Uterus (tissue), 3 donors: ENCODE measurements at regions not wholly inside any gene's neighbourhood (a gene's known extent, or its start where the extent isn't known, plus 50 kb on each side); places are given as distances from the start of the nearest gene placed in this dataset.
"Not testable (repeated sequence)": the region's sequence is repeated elsewhere in the genome, so short reads cannot be mapped to it uniquely, and the experiment has no call there.

ENCODE experiments used
- DNase-seq, 2 donors: peaks; one replicate each; pipeline ENCODE4 v3.0.0-alpha.2; 2019 to 2020
- H3K27ac ChIP-seq, 2 donors: fragments of 200-600 bp; sonication (generic); 1 replicate in 1 of 2; 2 replicates in 1 of 2; pipeline ENCODE4 v1.5.1; 2016 to 2018
- H3K27me3 ChIP-seq, 2 donors: fragments of 200-600 bp; sonication (generic); one replicate each; pipeline ENCODE4 v1.5.1; 2018 to 2019; ENCODE audit warnings: control low read depth in 1 of 2
- H3K36me3 ChIP-seq, 2 donors: fragments of 200-600 bp; sonication (generic); one replicate each; pipeline ENCODE4 v1.5.1; 2019; ENCODE audit warnings: control low read depth in 1 of 2
- H3K4me1 ChIP-seq, 2 donors: fragments of 200-600 bp; sonication (generic); one replicate each; pipeline ENCODE4 v1.5.1; 2018 to 2019; ENCODE audit warnings: control low read depth in 1 of 2
- H3K4me3 ChIP-seq, 2 donors: fragments of 200-600 bp; sonication (generic); 1 replicate in 1 of 2; 2 replicates in 1 of 2; pipeline ENCODE4 v1.5.1; 2018 to 2019; ENCODE audit warnings: mild to moderate bottlenecking in 1 of 2
- H3K9me3 ChIP-seq, 2 donors: fragments of 200-600 bp; sonication (generic); one replicate each; pipeline ENCODE4 v1.5.1; 2019; ENCODE audit warnings: control low read depth in 1 of 2
- POLR2A ChIP-seq, 2 donors: fragments of 450-650 bp; IDR thresholded peaks; one replicate each; pipeline ENCODE4 v1.6.1; 2016; ENCODE audit warnings: antibody characterized with exemption in 2 of 2, mild to moderate bottlenecking in 1 of 2, moderate library complexity in 1 of 2
- intact Hi-C: fragments of 100-400 bp; cut with DNase I; formaldehyde crosslinking; loops from one replicate; pipeline ENCODE4 v1.15.1; 2023; ENCODE audit warnings: low total_unique reads
- TF ChIP-seq, protein P1 (sequence below), 4 experiments: fragments of 200-600 bp in 2 of 4; fragments of 450-650 bp in 2 of 4; sonication (generic) in 2 of 4; IDR thresholded peaks; one replicate each; pipeline ENCODE4 v1.5.1; 2016 to 2019; ENCODE audit warnings: antibody characterized with exemption in 4 of 4, mild to moderate bottlenecking in 2 of 4, moderate library complexity in 1 of 4
- donor health status: DM: yes; HTN: yes; CAD: no.

GRCh38 chr17:68097161-68097805, 61.7 kb downstream of the KPNA2 start:
- TF ChIP-seq, protein P1, sequence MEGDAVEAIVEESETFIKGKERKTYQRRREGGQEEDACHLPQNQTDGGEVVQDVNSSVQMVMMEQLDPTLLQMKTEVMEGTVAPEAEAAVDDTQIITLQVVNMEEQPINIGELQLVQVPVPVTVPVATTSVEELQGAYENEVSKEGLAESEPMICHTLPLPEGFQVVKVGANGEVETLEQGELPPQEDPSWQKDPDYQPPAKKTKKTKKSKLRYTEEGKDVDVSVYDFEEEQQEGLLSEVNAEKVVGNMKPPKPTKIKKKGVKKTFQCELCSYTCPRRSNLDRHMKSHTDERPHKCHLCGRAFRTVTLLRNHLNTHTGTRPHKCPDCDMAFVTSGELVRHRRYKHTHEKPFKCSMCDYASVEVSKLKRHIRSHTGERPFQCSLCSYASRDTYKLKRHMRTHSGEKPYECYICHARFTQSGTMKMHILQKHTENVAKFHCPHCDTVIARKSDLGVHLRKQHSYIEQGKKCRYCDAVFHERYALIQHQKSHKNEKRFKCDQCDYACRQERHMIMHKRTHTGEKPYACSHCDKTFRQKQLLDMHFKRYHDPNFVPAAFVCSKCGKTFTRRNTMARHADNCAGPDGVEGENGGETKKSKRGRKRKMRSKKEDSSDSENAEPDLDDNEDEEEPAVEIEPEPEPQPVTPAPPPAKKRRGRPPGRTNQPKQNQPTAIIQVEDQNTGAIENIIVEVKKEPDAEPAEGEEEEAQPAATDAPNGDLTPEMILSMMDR (IDR thresholded peaks at IDR 0.05): no peak
- no peak for TF ChIP-seq POLR2A (IDR thresholded peaks at IDR 0.05)
- Histone ChIP-seq H3K36me3 (no peaks in the 10 kb centered on the region), H3K27me3 (no peaks in the 10 kb centered on the region), H3K4me3 (no peak overlapping the region), H3K27ac (no peak overlapping the region), H3K9me3 (no peaks in the 10 kb centered on the region), H3K4me1 (no peaks in the 10 kb centered on the region)
- DNase-seq: no peak
- intact Hi-C loops: no loop called here

- H3K4me3 ChIP-seq, H3K27ac ChIP-seq, H3K27me3 ChIP-seq, intact Hi-C loops, H3K4me1 ChIP-seq, H3K9me3 ChIP-seq, H3K36me3 ChIP-seq, DNase-seq: not testable (repeated sequence)
These were observed 63.8 kb downstream of the KPNA2 start for GRCh38 chr17:68099341-68099753.

DNA sequence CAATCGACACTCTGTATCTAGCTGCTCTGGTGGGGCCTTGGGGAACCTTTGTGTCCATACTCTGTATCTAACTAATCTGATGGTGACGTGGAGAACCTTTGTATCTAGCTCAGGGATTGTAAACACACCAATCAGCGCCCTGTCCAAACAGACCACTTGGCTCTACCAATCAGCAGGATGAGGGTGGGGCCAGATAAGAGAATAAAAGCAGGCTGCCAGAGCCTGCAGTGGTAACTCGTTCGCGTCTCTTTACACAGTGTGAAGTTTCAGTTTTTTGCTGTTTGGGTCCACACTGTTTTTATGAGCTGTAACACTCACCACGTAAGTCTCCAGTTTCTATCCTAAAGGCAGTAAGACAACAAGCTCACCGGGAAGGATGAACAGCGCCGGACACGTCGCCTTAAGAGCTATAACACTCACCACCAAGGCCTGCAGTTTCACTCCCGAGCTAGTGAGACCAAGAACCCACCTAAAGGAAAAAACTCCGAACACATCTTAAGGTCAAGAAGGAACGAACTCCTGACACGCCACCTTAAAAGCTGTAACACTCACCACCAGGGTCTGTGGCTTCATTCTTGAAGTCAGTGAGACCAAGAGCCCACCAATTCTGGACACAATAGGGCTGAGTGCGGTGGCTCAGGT, 64.6 kb downstream of the KPNA2 start:
- Histone ChIP-seq H3K27ac (peak overlapping the region in 1 of 2 donors; percentile 92), H3K4me1 (peaks cover 0 to 6% of the 10 kb centered on the region in 2 donors), H3K27me3 (no peaks in the 10 kb centered on the region), H3K4me3 (no peak overlapping the region), H3K36me3 (no peaks in the 10 kb centered on the region), H3K9me3 (no peaks in the 10 kb centered on the region)
- intact Hi-C loops: no loop called here
- TF ChIP-seq POLR2A (IDR thresholded peaks at IDR 0.05): no peak
- TF ChIP-seq, protein P1 (IDR thresholded peaks at IDR 0.05): no peak
- no peak for DNase-seq

DNA sequence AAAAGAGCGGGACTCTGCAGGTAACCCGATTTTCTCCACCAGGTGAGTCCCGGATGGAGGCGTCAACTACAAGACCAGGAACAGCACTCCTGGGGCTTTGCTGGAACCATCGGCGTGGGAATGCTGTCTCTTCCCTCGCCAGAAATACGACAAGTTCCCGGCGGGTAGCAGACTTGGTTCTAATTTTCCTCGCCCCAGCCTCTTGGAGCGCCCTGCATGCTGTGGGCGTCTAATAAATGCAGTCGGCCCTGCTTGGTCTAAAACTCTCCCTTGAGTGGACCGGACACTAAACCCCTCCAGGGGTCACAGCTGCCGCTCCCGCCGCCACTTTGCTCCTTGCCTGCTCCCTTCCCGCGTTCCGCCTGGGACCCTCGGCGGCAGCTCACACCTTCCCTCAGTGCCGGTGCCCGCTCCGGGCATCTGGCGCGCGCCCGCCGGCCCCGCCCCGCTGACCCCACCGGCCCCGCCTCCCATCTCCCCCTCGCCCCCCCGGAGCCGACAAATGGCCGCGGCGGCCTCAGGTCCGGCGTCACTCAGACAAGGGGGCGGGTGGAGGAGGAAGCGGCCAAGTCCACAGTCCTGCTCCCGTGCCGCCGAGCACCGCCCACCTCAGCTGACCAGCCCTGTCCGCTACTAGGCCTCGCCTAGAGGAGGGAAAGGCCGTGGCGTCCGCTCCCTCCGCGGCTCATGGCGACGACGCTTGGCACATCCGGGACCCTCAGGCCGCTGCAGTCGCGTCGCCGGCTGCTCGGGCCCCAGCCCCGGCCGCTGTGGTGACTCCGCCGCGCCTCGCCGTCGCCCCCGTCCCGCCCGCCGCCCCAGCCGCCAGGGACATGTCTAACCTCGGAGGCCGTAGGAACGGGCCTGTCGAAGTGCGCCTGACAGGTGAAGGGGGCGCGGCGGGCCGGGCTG, 65.8 kb downstream of the KPNA2 start:
- Histone ChIP-seq H3K27me3 (no peaks in the 10 kb centered on the region), H3K4me3 (peak overlapping the region; percentile 57 to 95), H3K4me1 (peaks cover 0 to 6% of the 10 kb centered on the region in 2 donors), H3K36me3 (no peaks in the 10 kb centered on the region), H3K27ac (peak overlapping the region; percentile 88 to 92), H3K9me3 (no peaks in the 10 kb centered on the region)
- DNase-seq: peak; percentile 93 to 95
- intact Hi-C loops: no loop called here
- peak; percentile 83 to 90 for TF ChIP-seq POLR2A (IDR thresholded peaks at IDR 0.05)
- TF ChIP-seq, protein P1 (IDR thresholded peaks at IDR 0.05): peak in 2 of 4 experiments; percentile 15 to 29

GRCh38 chr17:68101987-68102314, 66.4 kb downstream of the KPNA2 start:
- peak overlapping the region; percentile 88 to 92 for H3K27ac ChIP-seq
- H3K4me3 ChIP-seq: peak overlapping the region; percentile 57 to 95
- H3K36me3 ChIP-seq: no peaks in the 10 kb centered on the region
- DNase-seq: peak in 1 of 2 donors; percentile 35
- H3K4me1 ChIP-seq: peaks cover 0 to 6% of the 10 kb centered on the region in 2 donors
- intact Hi-C loops: no loop called here
- no peak for TF ChIP-seq POLR2A (IDR thresholded peaks at IDR 0.05)
- TF ChIP-seq, protein P1 (IDR thresholded peaks at IDR 0.05): no peak
- no peaks in the 10 kb centered on the region for H3K9me3 ChIP-seq
- no peaks in the 10 kb centered on the region for H3K27me3 ChIP-seq
